PC-9 (cell line): ENCODE measurements at regions not wholly inside any gene's neighbourhood (a gene's known extent, or its start where the extent isn't known, plus 50 kb on each side); places are given as distances from the start of the nearest gene placed in this dataset.

Source experiments
- BruUV-seq: library from RNA; stranded (reverse); fragments of 400-500 nt; replicated peaks from 2 replicates; lab custom pipeline; 2021; lab: Mats Ljungman, UMichigan
- CTCF ChIA-PET: fragments of 300-600 bp; sonication (Branson Sonifier 250); formaldehyde crosslinking; loops from one replicate; lab custom pipeline; 2022; ENCODE audit warnings: antibody characterized with exemption; lab: Charles Lee
- POLR2A ChIA-PET: fragments of 300-600 bp; sonication (Branson Sonifier 250); formaldehyde crosslinking; loops from one replicate; lab custom pipeline; 2022; ENCODE audit warnings: antibody characterized with exemption; ENCODE audit not compliant: unreplicated experiment; lab: Charles Lee
- DNase-seq, 2 experiments: peaks; one replicate each; pipeline versions ENCODE4 v3.0.0 to v3.0.0-alpha.2; 2015 to 2022; ENCODE audit warnings: mixed read lengths in 1 of 2
- H2AFZ ChIP-seq: fragments of 200-600 bp; sonication (generic); 2 replicates; pipeline ENCODE4 v1.8.1; 2017; ENCODE audit warnings: antibody characterized with exemption
- H3F3A ChIP-seq: fragments of 200-600 bp; sonication (generic); 2 replicates; pipeline ENCODE4 v1.8.1; 2017; ENCODE audit warnings: antibody characterized with exemption, mild to moderate bottlenecking, low read depth; ENCODE audit not compliant: insufficient read depth
- H3K27ac ChIP-seq: fragments of 200-600 bp; sonication (generic); 2 replicates; pipeline ENCODE4 v1.6.1; 2016; ENCODE audit warnings: mixed run types
- H3K27me3 ChIP-seq: fragments of 200-600 bp; sonication (generic); 2 replicates; pipeline ENCODE4 v1.6.1; 2016; ENCODE audit warnings: low read depth, mixed run types; ENCODE audit not compliant: insufficient read depth
- H3K36me3 ChIP-seq: fragments of 200-600 bp; sonication (generic); 2 replicates; pipeline ENCODE4 v1.6.1; 2016; ENCODE audit warnings: low read depth, mixed run types
- H3K4me1 ChIP-seq: fragments of 200-600 bp; sonication (generic); replicated peaks from 2 replicates; pipeline ENCODE4 v1.6.1; 2016; ENCODE audit warnings: mixed run types; ENCODE audit not compliant: insufficient read depth
- H3K4me2 ChIP-seq: fragments of 200-600 bp; sonication (generic); 2 replicates; pipeline ENCODE4 v1.6.1; 2017; ENCODE audit warnings: mixed run types
- H3K4me3 ChIP-seq: fragments of 200-600 bp; sonication (generic); 2 replicates; pipeline ENCODE4 v1.6.1; 2016; ENCODE audit warnings: mixed run types
- H3K79me2 ChIP-seq: fragments of 200-600 bp; sonication (generic); 2 replicates; pipeline ENCODE4 v1.6.1; 2017; ENCODE audit warnings: low read depth, mixed run types
- H3K9me2 ChIP-seq: fragments of 200-600 bp; sonication (generic); 2 replicates; pipeline ENCODE4 v1.8.1; 2017; ENCODE audit warnings: mild to moderate bottlenecking; ENCODE audit not compliant: insufficient read depth
- H3K9me3 ChIP-seq: fragments of 200-600 bp; sonication (generic); 2 replicates; pipeline ENCODE4 v1.8.1; 2016; ENCODE audit warnings: low read depth; ENCODE audit not compliant: insufficient read depth
- H4K20me1 ChIP-seq: fragments of 200-600 bp; sonication (generic); 2 replicates; pipeline ENCODE4 v1.8.1; 2017; ENCODE audit not compliant: insufficient read depth
- EZH2 ChIP-seq: fragments of 200-600 bp; sonication (generic); IDR thresholded peaks from 2 replicates; pipeline ENCODE4 v1.8.0; 2017; ENCODE audit warnings: antibody characterized with exemption, low read depth
- intact Hi-C: fragments of 100-400 bp; cut with micrococcal nuclease; formaldehyde crosslinking; loops from one replicate; pipeline ENCODE4 v1.10.0; 2022; ENCODE audit not compliant: unreplicated experiment
- TF ChIP-seq, protein P1 (sequence below): fragments of 200-600 bp; sonication (generic); conservative IDR thresholded peaks from 2 replicates; pipeline ENCODE4 v1.6.1; 2017; ENCODE audit warnings: mixed run types, antibody characterized with exemption, mild to moderate bottlenecking, moderate library complexity

DNA sequence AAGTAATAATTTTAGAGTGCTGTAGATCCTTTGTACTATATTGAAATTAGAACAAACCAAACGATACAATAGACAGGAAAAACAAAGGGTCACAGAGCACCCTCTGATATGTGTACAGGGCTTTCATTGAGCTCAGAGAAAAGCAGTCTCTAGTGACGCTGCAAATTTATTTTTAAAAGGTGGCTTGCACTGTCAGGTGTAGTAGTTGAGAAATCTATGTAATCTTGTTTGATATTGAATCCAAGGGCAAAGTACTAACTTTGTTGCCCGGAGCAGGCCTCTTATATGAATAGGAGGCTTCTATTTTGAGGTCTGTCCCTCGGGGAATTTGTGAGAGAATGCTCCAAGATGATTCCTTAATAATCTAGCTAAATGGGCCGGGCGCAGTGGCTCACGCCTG lies 1755.5 kb downstream of the PCDH7 start:
- no peak overlapping the region for H3K4me2 ChIP-seq
- POLR2A ChIA-PET, result no interaction called here
- intact Hi-C loops, result no loop called here
- CTCF ChIA-PET, result no interaction called here
- DNase-seq, result no peak
- H3K4me1 ChIP-seq, result no peaks in the 10 kb centered on the region
- TF ChIP-seq, protein P1, sequence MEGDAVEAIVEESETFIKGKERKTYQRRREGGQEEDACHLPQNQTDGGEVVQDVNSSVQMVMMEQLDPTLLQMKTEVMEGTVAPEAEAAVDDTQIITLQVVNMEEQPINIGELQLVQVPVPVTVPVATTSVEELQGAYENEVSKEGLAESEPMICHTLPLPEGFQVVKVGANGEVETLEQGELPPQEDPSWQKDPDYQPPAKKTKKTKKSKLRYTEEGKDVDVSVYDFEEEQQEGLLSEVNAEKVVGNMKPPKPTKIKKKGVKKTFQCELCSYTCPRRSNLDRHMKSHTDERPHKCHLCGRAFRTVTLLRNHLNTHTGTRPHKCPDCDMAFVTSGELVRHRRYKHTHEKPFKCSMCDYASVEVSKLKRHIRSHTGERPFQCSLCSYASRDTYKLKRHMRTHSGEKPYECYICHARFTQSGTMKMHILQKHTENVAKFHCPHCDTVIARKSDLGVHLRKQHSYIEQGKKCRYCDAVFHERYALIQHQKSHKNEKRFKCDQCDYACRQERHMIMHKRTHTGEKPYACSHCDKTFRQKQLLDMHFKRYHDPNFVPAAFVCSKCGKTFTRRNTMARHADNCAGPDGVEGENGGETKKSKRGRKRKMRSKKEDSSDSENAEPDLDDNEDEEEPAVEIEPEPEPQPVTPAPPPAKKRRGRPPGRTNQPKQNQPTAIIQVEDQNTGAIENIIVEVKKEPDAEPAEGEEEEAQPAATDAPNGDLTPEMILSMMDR, result no peak
- no peaks in the 10 kb centered on the region for H3K36me3 ChIP-seq
- no peaks in the 10 kb centered on the region for H3K9me2 ChIP-seq
- H3K79me2 ChIP-seq, result no peaks in the 10 kb centered on the region
- no TSS peak for BruUV-seq
- H4K20me1 ChIP-seq, result no peaks in the 10 kb centered on the region
- no peak overlapping the region for H3K27ac ChIP-seq
- no peaks in the 10 kb centered on the region for H3K27me3 ChIP-seq
- H2AFZ ChIP-seq, result no peak overlapping the region
- no peaks in the 10 kb centered on the region for H3K9me3 ChIP-seq
- no peak overlapping the region for H3K4me3 ChIP-seq
- no peaks in the 10 kb centered on the region for H3F3A ChIP-seq

DNA sequence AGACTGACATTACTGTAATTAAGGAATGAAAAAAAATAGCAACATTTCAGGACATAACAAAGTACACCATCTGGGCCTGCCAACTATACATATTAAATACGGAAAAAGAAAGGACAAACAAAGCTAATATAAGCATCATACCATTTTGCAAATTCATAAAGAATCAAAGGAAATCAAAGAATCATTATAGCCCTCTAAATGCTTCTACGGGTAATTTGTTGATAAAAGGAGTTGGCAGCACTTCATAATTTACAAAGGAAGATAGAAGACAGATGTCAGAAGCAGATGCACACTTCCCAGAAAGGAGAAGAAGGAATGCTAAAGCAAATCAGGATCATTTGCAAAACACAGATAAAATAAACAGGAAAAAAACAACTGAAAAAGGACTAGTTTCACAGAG lies 1757.3 kb downstream of the PCDH7 start:
- Histone ChIP-seq H3K4me2 (no peak overlapping the region), H4K20me1 (no peaks in the 10 kb centered on the region), H3K79me2 (no peaks in the 10 kb centered on the region), H3K4me1 (no peaks in the 10 kb centered on the region), H3F3A (no peaks in the 10 kb centered on the region), H2AFZ (no peak overlapping the region), H3K36me3 (no peaks in the 10 kb centered on the region), H3K9me3 (no peaks in the 10 kb centered on the region), H3K27ac (no peak overlapping the region), H3K9me2 (no peaks in the 10 kb centered on the region), H3K27me3 (no peaks in the 10 kb centered on the region), H3K4me3 (no peak overlapping the region)
- no TSS peak for BruUV-seq
- intact Hi-C loops, result no loop called here
- no peak for DNase-seq
- TF ChIP-seq, protein P1, result no peak
- no peak for TF ChIP-seq EZH2
- POLR2A ChIA-PET, result no interaction called here
- CTCF ChIA-PET, result no interaction called here

DNA sequence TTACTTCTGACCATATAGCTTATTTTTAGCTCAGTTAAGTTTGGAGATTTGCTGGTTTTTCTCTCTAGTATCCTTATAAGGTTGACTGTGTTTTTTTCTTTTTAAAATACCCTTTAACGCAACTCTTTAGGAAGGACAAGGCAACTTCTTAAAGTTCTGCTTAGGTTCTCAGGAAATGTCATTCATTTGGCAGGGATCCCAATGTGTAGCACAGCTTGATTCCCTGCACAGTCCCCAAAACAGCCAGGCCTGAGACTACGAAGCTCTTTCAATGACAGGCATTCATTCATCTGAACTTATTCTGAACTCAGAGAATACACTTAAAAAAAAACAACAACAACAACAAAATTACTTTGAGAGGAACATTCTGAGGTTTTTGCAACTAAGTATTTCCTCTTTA lies 1765.8 kb downstream of the PCDH7 start:
- no peaks in the 10 kb centered on the region for H3K27me3 ChIP-seq
- no peaks in the 10 kb centered on the region for H4K20me1 ChIP-seq
- TF ChIP-seq, protein P1, result no peak
- no peak for TF ChIP-seq EZH2
- POLR2A ChIA-PET, result no interaction called here
- H3K9me2 ChIP-seq, result no peaks in the 10 kb centered on the region
- intact Hi-C loops, result no loop called here
- H3K27ac ChIP-seq, result no peak overlapping the region
- no peak overlapping the region for H2AFZ ChIP-seq
- no peaks in the 10 kb centered on the region for H3K9me3 ChIP-seq
- H3K4me2 ChIP-seq, result no peak overlapping the region
- H3F3A ChIP-seq, result no peaks in the 10 kb centered on the region
- no peaks in the 10 kb centered on the region for H3K79me2 ChIP-seq
- DNase-seq, result no peak
- no peaks in the 10 kb centered on the region for H3K4me1 ChIP-seq
- H3K4me3 ChIP-seq, result no peak overlapping the region
- no TSS peak for BruUV-seq
- no peaks in the 10 kb centered on the region for H3K36me3 ChIP-seq
- CTCF ChIA-PET, result no interaction called here
